Panc1 (cell line): ENCODE measurements at regions not wholly inside any gene's neighbourhood (a gene's known extent, or its start where the extent isn't known, plus 50 kb on each side); places are given as distances from the start of the nearest gene placed in this dataset.

Experiments
- ATAC-seq: fragments of 200-7000 bp; cut with Tn5 transposase; 2 replicates; pipeline ENCODE4 v1.9.1; 2020; ENCODE audit warnings: mild to moderate bottlenecking, moderate library complexity
- BruUV-seq: library from RNA; stranded (reverse); fragments of 400-500 nt; replicated peaks from 2 replicates; lab custom pipeline; 2021; lab: Mats Ljungman, UMichigan
- CTCF ChIA-PET: fragments of 300-600 bp; sonication (Branson Sonifier 250); formaldehyde crosslinking; loops from one replicate; lab custom pipeline; 2022; ENCODE audit warnings: antibody characterized with exemption; lab: Charles Lee
- POLR2A ChIA-PET: fragments of 300-600 bp; sonication (Branson Sonifier 250); formaldehyde crosslinking; loops from one replicate; lab custom pipeline; 2022; ENCODE audit warnings: antibody characterized with exemption; lab: Charles Lee
- DNase-seq: peaks from one replicate; pipeline ENCODE4 v3.0.0-alpha.2; 2010; ENCODE audit warnings: low read depth, low spot score
- H3K27ac ChIP-seq: 2 replicates; pipeline ENCODE4 v1.5.1; 2011; ENCODE audit warnings: mild to moderate bottlenecking, low read length, inconsistent platforms
- H3K27me3 ChIP-seq: fragments of 200-500 bp; sonication (Bioruptor generic); 2 replicates; pipeline ENCODE4 v1.6.0; 2014; ENCODE audit warnings: low read length, inconsistent platforms; ENCODE audit not compliant: control insufficient read depth, insufficient read depth
- H3K36me3 ChIP-seq: fragments of 200-500 bp; sonication (Bioruptor generic); 2 replicates; pipeline ENCODE4 v1.5.1; 2014; ENCODE audit warnings: inconsistent platforms, mild to moderate bottlenecking, low read length, moderate library complexity; ENCODE audit not compliant: control insufficient read depth, insufficient read depth
- H3K4me1 ChIP-seq: 2 replicates; pipeline ENCODE4 v1.5.1; 2011; ENCODE audit warnings: inconsistent platforms, mild to moderate bottlenecking, low read length, moderate library complexity; ENCODE audit not compliant: control insufficient read depth, insufficient read depth
- H3K4me3 ChIP-seq, 2 experiments: 2 replicates each; pipeline ENCODE4 v1.5.1; 2011 to 2012; ENCODE audit warnings: low read depth in 2 of 2, low read length in 2 of 2, mild to moderate bottlenecking in 2 of 2, inconsistent platforms in 1 of 2, moderate library complexity in 1 of 2
- H3K9me3 ChIP-seq: fragments of 200-500 bp; sonication (Bioruptor generic); 2 replicates; pipeline ENCODE4 v1.5.1; 2014; ENCODE audit warnings: low read depth, mild to moderate bottlenecking, inconsistent platforms, low read length, moderate library complexity; ENCODE audit not compliant: control insufficient read depth, insufficient read depth
- CTCF ChIP-seq: fragments of 450-650 bp; IDR thresholded peaks from 2 replicates; pipeline ENCODE4 v1.5.1; 2017; ENCODE audit warnings: mild to moderate bottlenecking
- POLR2AphosphoS5 ChIP-seq: IDR thresholded peaks from 2 replicates; pipeline ENCODE4 v1.6.1; 2012; ENCODE audit warnings: mild to moderate bottlenecking, low read depth, low read length, moderate library complexity
- SIN3A ChIP-seq: IDR thresholded peaks from 2 replicates; pipeline ENCODE4 v1.6.1; 2012; ENCODE audit warnings: low read depth, mild to moderate bottlenecking, low read length, moderate library complexity, borderline replicate concordance; ENCODE audit not compliant: insufficient read depth
- TCF7L2 ChIP-seq: IDR thresholded peaks from 2 replicates; pipeline ENCODE4 v1.6.1; 2011; ENCODE audit warnings: mild to moderate bottlenecking, low read depth, low read length, inconsistent platforms
- in situ Hi-C: cut with HindIII; loops from 2 replicates; pipeline ENCODE4 v1.10.0; 2016; ENCODE audit warnings: low sequenced_read_pairs, low pct_unique_long_range_greater_than_20kb
- intact Hi-C: fragments of 100-400 bp; cut with micrococcal nuclease; formaldehyde crosslinking; loops from one replicate; pipeline ENCODE4 v1.10.0; 2022; ENCODE audit not compliant: unreplicated experiment
- TF ChIP-seq, protein P1 (sequence below), 2 experiments: IDR thresholded peaks; 2 replicates each; pipeline ENCODE4 v1.6.1; 2011 to 2012; ENCODE audit warnings: low read depth in 2 of 2, control low read depth in 1 of 2, low read length in 1 of 2, mild to moderate bottlenecking in 1 of 2, moderate library complexity in 1 of 2; ENCODE audit not compliant: insufficient read depth in 1 of 2

- H3K4me1 ChIP-seq = no peaks in the 10 kb centered on the region
- in situ Hi-C loops (no loop called here), intact Hi-C loops (no loop called here)
- no peak overlapping the region for H3K4me3 ChIP-seq
- DNase-seq (no peak), ATAC-seq (no peak)
- no peaks in the 10 kb centered on the region for H3K9me3 ChIP-seq
- ChIA-PET CTCF (no interaction called here), POLR2A (no interaction called here)
- H3K36me3 ChIP-seq = no peaks in the 10 kb centered on the region
- BruUV-seq = no TSS peak
- H3K27ac ChIP-seq = no peak overlapping the region
- no peaks in the 10 kb centered on the region for H3K27me3 ChIP-seq
- TF ChIP-seq CTCF (no peak), POLR2AphosphoS5 (no peak), TCF7L2 (no peak), SIN3A (no peak)
- TF ChIP-seq, protein P1, sequence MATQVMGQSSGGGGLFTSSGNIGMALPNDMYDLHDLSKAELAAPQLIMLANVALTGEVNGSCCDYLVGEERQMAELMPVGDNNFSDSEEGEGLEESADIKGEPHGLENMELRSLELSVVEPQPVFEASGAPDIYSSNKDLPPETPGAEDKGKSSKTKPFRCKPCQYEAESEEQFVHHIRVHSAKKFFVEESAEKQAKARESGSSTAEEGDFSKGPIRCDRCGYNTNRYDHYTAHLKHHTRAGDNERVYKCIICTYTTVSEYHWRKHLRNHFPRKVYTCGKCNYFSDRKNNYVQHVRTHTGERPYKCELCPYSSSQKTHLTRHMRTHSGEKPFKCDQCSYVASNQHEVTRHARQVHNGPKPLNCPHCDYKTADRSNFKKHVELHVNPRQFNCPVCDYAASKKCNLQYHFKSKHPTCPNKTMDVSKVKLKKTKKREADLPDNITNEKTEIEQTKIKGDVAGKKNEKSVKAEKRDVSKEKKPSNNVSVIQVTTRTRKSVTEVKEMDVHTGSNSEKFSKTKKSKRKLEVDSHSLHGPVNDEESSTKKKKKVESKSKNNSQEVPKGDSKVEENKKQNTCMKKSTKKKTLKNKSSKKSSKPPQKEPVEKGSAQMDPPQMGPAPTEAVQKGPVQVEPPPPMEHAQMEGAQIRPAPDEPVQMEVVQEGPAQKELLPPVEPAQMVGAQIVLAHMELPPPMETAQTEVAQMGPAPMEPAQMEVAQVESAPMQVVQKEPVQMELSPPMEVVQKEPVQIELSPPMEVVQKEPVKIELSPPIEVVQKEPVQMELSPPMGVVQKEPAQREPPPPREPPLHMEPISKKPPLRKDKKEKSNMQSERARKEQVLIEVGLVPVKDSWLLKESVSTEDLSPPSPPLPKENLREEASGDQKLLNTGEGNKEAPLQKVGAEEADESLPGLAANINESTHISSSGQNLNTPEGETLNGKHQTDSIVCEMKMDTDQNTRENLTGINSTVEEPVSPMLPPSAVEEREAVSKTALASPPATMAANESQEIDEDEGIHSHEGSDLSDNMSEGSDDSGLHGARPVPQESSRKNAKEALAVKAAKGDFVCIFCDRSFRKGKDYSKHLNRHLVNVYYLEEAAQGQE (IDR thresholded peaks at IDR 0.05; ENCODE audit: insufficient read depth in 1 of 2, low read depth in 2 of 2, low read length in 1 of 2) = no peak
These were observed 65.6 kb upstream of the PGM2 start for GRCh38 chr4:37760840-37761239.

DNA sequence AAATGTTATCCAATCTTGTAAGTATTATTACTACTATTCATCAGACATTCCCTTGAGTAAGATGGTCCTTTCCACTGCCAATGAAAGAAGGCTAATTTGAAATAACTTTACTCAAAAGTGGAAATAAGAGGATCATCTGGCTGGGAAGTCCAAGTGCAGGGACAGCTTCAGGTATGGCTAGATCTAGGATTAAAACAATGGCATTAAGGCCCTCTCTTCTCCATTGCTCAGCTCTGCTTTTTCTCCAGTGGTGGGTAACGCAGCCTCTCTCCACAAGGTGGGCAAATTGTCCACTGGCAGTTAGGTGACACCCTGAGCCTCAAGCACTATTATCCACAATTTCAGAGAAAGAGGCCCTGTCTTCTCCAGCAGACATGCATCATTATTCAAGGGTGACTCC, 66.7 kb upstream of the PGM2 start:
- no peak for ATAC-seq
- intact Hi-C loops (no loop called here), in situ Hi-C loops (no loop called here)
- Histone ChIP-seq H3K36me3 (no peaks in the 10 kb centered on the region), H3K4me1 (no peaks in the 10 kb centered on the region), H3K27me3 (no peaks in the 10 kb centered on the region), H3K9me3 (no peaks in the 10 kb centered on the region), H3K4me3 (no peak overlapping the region), H3K27ac (no peak overlapping the region)
- DNase-seq = no peak
- TF ChIP-seq, protein P1 (IDR thresholded peaks at IDR 0.05; ENCODE audit: insufficient read depth in 1 of 2, low read depth in 2 of 2, low read length in 1 of 2) = no peak
- TF ChIP-seq CTCF (no peak), POLR2AphosphoS5 (no peak), SIN3A (no peak), TCF7L2 (no peak)
- ChIA-PET CTCF (no interaction called here), POLR2A (no interaction called here)
- BruUV-seq = no TSS peak
